Natural killer cell (primary cell): ENCODE measurements at regions not wholly inside any gene's neighbourhood (a gene's known extent, or its start where the extent isn't known, plus 50 kb on each side); places are given as distances from the start of the nearest gene placed in this dataset.

ENCODE experiments used
- ATAC-seq, 3 donors: fragments of 150-1000 bp in 2 of 3; fragments of 200-7000 bp in 1 of 3; cut with Tn5 transposase; 1 replicate in 1 of 3; 2 replicates in 2 of 3; pipeline ENCODE4 v1.10.0; 2021; ENCODE audit warnings: mild to moderate bottlenecking in 2 of 3, moderate library complexity in 2 of 3
- DNase-seq, 2 donors: peaks; one replicate each; pipeline versions ENCODE4 v3.0.0 to v3.0.0-alpha.2; 2013 to 2021; ENCODE audit warnings: mixed read lengths in 1 of 2
- H3K27ac ChIP-seq: one replicate; pipeline ENCODE4 v1.5.1; 2013; ENCODE audit warnings: mild to moderate bottlenecking, low read length
- H3K27me3 ChIP-seq: one replicate; pipeline ENCODE4 v1.6.1; 2013; ENCODE audit warnings: low read length; ENCODE audit not compliant: control insufficient read depth, insufficient read depth
- H3K36me3 ChIP-seq: one replicate; pipeline ENCODE4 v1.6.1; 2013; ENCODE audit warnings: low read length; ENCODE audit not compliant: control insufficient read depth, insufficient read depth
- H3K4me1 ChIP-seq: one replicate; pipeline ENCODE4 v1.6.1; 2013; ENCODE audit warnings: low read length; ENCODE audit not compliant: control insufficient read depth, insufficient read depth
- H3K4me3 ChIP-seq: one replicate; pipeline ENCODE4 v1.5.1; 2013; ENCODE audit warnings: low read length
- H3K9me3 ChIP-seq: one replicate; pipeline ENCODE4 v1.6.1; 2013; ENCODE audit warnings: low read length; ENCODE audit not compliant: control insufficient read depth, insufficient read depth
- H3K27ac Mint-ChIP-seq, 2 donors: one replicate each; pipeline ENCODE4 v1.8.0; 2022; ENCODE audit warnings: mild to moderate bottlenecking in 2 of 2, mixed read lengths in 2 of 2, moderate library complexity in 1 of 2
- H3K27me3 Mint-ChIP-seq, 2 donors: one replicate each; pipeline ENCODE4 v1.8.0; 2022; ENCODE audit warnings: low read depth in 2 of 2, mixed read lengths in 2 of 2
- H3K36me3 Mint-ChIP-seq: one replicate; pipeline ENCODE4 v1.8.0; 2022; ENCODE audit warnings: mixed read lengths
- H3K4me1 Mint-ChIP-seq, 2 donors: one replicate each; pipeline ENCODE4 v1.8.0; 2022; ENCODE audit warnings: mixed read lengths in 2 of 2
- H3K4me3 Mint-ChIP-seq: one replicate; pipeline ENCODE4 v1.8.0; 2022; ENCODE audit warnings: mild to moderate bottlenecking, moderate library complexity, mixed read lengths
- H3K9me3 Mint-ChIP-seq, 2 donors: one replicate each; pipeline ENCODE4 v1.8.0; 2022; ENCODE audit warnings: mixed read lengths in 2 of 2
- WGBS: methylation state at CpG from one replicate; pipeline ENCODE4 v1.1.7; 2013; ENCODE audit warnings: missing lambda C conversion rate; ENCODE audit not compliant: insufficient coverage; 5-methylcytosine and 5-hydroxymethylcytosine counted together
- intact Hi-C: fragments of 100-400 bp; cut with micrococcal nuclease; formaldehyde crosslinking; loops from one replicate; pipeline ENCODE4 v1.14.2; 2022
- TF ChIP-seq, protein P1 (sequence below): fragments of 200-600 bp; IDR thresholded peaks from one replicate; pipeline ENCODE4 v1.8.0; 2022; ENCODE audit warnings: antibody characterized with exemption

DNA sequence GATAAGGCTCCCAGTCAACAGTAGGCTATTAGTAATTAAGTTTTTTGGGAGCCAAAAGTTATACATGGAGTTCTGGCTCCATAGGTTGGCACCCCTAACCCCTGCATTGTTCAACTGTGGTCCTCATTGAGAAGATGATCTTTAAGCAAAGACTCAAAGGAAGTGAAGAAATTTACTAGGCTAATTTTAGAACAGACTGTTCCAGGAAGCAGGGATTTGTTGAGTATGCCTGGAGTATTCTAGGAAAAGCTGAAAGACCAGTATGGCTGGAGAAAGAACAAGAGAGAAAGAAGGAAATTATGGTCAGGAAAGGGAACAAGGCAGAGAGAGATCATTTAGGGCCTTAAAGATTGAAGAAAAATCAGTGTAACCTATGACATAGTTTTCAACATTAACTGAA lies 125.1 kb downstream of the PMAIP1 start:
- H3K4me3 Mint-ChIP-seq = no peak overlapping the region
- H3K4me3 ChIP-seq = no peak overlapping the region
- no peaks in the 10 kb centered on the region for H3K4me1 Mint-ChIP-seq
- no peaks in the 10 kb centered on the region for H3K27me3 ChIP-seq
- H3K27me3 Mint-ChIP-seq = peaks cover 5 to 8% of the 10 kb centered on the region in 2 donors
- no peaks in the 10 kb centered on the region for H3K4me1 ChIP-seq
- H3K9me3 ChIP-seq = no peaks in the 10 kb centered on the region
- DNase-seq = no peak
- intact Hi-C loops = no loop called here
- TF ChIP-seq, protein P1, sequence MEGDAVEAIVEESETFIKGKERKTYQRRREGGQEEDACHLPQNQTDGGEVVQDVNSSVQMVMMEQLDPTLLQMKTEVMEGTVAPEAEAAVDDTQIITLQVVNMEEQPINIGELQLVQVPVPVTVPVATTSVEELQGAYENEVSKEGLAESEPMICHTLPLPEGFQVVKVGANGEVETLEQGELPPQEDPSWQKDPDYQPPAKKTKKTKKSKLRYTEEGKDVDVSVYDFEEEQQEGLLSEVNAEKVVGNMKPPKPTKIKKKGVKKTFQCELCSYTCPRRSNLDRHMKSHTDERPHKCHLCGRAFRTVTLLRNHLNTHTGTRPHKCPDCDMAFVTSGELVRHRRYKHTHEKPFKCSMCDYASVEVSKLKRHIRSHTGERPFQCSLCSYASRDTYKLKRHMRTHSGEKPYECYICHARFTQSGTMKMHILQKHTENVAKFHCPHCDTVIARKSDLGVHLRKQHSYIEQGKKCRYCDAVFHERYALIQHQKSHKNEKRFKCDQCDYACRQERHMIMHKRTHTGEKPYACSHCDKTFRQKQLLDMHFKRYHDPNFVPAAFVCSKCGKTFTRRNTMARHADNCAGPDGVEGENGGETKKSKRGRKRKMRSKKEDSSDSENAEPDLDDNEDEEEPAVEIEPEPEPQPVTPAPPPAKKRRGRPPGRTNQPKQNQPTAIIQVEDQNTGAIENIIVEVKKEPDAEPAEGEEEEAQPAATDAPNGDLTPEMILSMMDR = no peak
- H3K27ac ChIP-seq = no peak overlapping the region
- H3K36me3 Mint-ChIP-seq = no peaks in the 10 kb centered on the region
- no peak for ATAC-seq
- no peaks in the 10 kb centered on the region for H3K36me3 ChIP-seq
- H3K9me3 Mint-ChIP-seq = no peaks in the 10 kb centered on the region
- H3K27ac Mint-ChIP-seq = no peak overlapping the region

DNA sequence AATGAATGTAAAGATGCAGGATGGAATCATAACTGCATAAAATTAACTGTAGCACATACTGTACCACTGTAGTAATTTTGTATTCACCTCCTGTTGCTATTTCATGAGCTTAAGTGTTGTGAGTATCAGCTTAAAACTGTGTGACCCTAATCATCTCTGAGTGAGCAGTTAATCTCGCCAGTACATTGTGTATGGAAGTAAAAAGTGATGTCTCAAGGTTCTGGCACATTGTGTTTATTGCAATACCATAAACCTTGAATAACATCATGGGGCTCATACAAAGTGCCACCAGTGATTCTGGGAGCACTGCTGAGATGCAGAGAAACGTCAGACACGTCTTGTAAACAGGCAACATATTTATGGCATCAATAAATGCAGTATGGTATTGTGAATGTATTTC lies 124.5 kb downstream of the PMAIP1 start:
- no peak overlapping the region for H3K4me3 Mint-ChIP-seq
- TF ChIP-seq, protein P1 = no peak
- H3K27ac ChIP-seq = no peak overlapping the region
- 33% methylated on average over 3 of the region's 3 CpGs for WGBS
- no peak for DNase-seq
- H3K27ac Mint-ChIP-seq = no peak overlapping the region
- no peaks in the 10 kb centered on the region for H3K4me1 ChIP-seq
- no peaks in the 10 kb centered on the region for H3K4me1 Mint-ChIP-seq
- H3K9me3 ChIP-seq = no peaks in the 10 kb centered on the region
- H3K27me3 ChIP-seq = no peaks in the 10 kb centered on the region
- H3K36me3 Mint-ChIP-seq = no peaks in the 10 kb centered on the region
- H3K4me3 ChIP-seq = no peak overlapping the region
- H3K36me3 ChIP-seq = no peaks in the 10 kb centered on the region
- intact Hi-C loops = no loop called here
- no peak for ATAC-seq
- peaks cover 5 to 8% of the 10 kb centered on the region in 2 donors for H3K27me3 Mint-ChIP-seq
- no peaks in the 10 kb centered on the region for H3K9me3 Mint-ChIP-seq

DNA sequence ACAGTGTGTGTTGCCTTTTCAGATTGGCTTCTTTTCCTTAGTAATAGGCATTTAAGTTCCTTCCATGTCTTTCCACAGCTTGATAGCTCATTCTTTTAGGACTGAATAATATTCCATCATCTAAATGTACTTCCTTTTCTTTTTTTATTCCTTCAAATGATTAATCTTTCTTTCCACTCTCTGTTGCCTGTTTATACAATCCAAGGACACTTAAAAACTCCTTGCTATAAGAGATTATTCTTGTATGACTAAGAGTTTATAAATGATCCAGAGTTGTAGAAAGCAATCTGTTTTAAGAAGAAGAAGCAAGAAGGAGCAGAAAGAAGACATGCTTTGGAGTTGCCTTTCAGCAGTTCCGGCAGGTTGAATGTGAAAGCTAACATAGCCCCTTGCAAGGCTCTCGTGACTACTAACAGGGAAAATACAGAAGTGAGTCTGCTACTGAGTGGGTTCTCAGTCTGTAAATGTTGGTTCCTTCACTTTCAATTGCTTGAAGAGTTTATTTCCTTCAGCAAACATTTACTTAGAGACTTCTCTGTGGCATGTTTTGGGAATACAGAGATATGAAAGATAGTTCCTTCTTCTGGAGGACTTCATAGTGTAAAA lies 123.0 kb downstream of the PMAIP1 start:
- Mint-ChIP-seq H3K4me1 (no peaks in the 10 kb centered on the region), H3K27ac (no peak overlapping the region), H3K4me3 (no peak overlapping the region), H3K9me3 (no peaks in the 10 kb centered on the region), H3K36me3 (no peaks in the 10 kb centered on the region), H3K27me3 (peaks cover 5 to 8% of the 10 kb centered on the region in 2 donors)
- TF ChIP-seq, protein P1 = no peak
- intact Hi-C loops = no loop called here
- Histone ChIP-seq H3K36me3 (no peaks in the 10 kb centered on the region), H3K4me3 (no peak overlapping the region), H3K9me3 (no peaks in the 10 kb centered on the region), H3K27ac (no peak overlapping the region), H3K27me3 (peaks cover 2% of the 10 kb centered on the region), H3K4me1 (no peaks in the 10 kb centered on the region)
- ATAC-seq (no peak), DNase-seq (no peak)
- 64% methylated on average over 2 of the region's 2 CpGs for WGBS

DNA sequence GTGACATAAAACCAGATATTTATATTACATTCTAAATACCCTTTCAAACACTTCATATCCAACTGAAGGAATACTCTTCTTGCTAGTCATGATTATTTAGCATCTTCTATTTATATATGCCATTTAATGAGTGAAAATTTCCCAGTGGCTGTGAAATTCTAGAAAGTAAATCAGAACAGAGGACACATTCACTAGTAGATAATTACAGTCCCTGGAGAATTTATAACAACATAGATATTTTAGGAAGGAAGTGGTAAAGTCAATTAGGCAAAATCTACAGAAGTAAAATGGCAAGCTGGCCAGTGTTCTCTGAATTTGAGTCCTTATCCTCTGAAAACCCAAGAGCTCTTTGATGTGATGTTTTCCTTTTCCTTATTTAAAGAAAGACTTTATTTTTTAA lies 121.8 kb downstream of the PMAIP1 start:
- no peak overlapping the region for H3K27ac ChIP-seq
- peaks cover 2% of the 10 kb centered on the region for H3K27me3 ChIP-seq
- H3K4me3 ChIP-seq = no peak overlapping the region
- Mint-ChIP-seq H3K4me3 (no peak overlapping the region), H3K27ac (no peak overlapping the region), H3K9me3 (no peaks in the 10 kb centered on the region), H3K4me1 (no peaks in the 10 kb centered on the region), H3K27me3 (peaks cover 9 to 17% of the 10 kb centered on the region in 2 donors), H3K36me3 (no peaks in the 10 kb centered on the region)
- no peaks in the 10 kb centered on the region for H3K9me3 ChIP-seq
- DNase-seq (no peak), ATAC-seq (no peak)
- no peaks in the 10 kb centered on the region for H3K36me3 ChIP-seq
- TF ChIP-seq, protein P1 = no peak
- no peaks in the 10 kb centered on the region for H3K4me1 ChIP-seq
- intact Hi-C loops = no loop called here
